ENCODE measurements at regions not wholly inside any gene's neighbourhood (a gene's known extent, or its start where the extent isn't known, plus 50 kb on each side); places are given as distances from the start of the nearest gene placed in this dataset.

DNA sequence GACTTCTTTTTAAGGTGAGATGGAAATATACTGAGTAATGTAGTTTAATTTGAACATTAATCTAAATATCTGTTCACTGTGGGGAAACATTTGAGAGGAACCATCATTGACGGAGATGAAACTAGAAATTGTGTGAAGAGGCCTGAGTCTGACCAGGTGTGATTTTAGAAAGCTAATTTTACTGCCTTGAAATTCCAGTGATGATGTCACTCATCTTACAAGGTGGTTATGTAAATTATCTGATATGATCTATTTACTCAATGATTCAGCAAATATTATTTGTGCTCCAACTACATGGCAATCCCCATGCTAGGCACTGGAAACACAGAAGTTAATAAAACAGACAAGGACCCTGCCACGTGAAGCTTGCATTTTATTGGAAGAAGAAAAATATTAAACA lies 435.7 kb upstream of the DCN start:
- Mint-ChIP-seq H3K9me3 (ENCODE audit: unreplicated experiment) (no peaks in the 10 kb centered on the region), H3K4me3 (ENCODE audit: unreplicated experiment) (no peak overlapping the region), H3K27ac (ENCODE audit: unreplicated experiment) (no peak overlapping the region), H3K4me1 (ENCODE audit: low read depth, unreplicated experiment) (peaks cover 8% of the 10 kb centered on the region), H3K36me3 (ENCODE audit: insufficient read depth, unreplicated experiment) (no peaks in the 10 kb centered on the region), H3K27me3 (ENCODE audit: insufficient read depth, unreplicated experiment) (no peaks in the 10 kb centered on the region)
- Histone ChIP-seq H3K36me3 (ENCODE audit: control insufficient read depth, insufficient read depth, low read length) (no peaks in the 10 kb centered on the region), H3K27me3 (replicated peaks; ENCODE audit: control insufficient read depth, insufficient read depth, low read length) (no peaks in the 10 kb centered on the region), H3K9me3 (no peaks in the 10 kb centered on the region), H3K4me1 (peaks cover 9% of the 10 kb centered on the region; the same call in 1 of the 2 replicates), H3K4me3 (ENCODE audit: low read depth, low read length) (no peak overlapping the region)
- no peak for DNase-seq
- CTCF ChIA-PET, result no interaction called here
- BruUV-seq (replicated peaks), result no TSS peak
- POLR2A ChIA-PET, result no interaction called here
- intact Hi-C loops (cut with micrococcal nuclease; ENCODE audit: unreplicated experiment), result no loop called here
- TF ChIP-seq, protein P1, sequence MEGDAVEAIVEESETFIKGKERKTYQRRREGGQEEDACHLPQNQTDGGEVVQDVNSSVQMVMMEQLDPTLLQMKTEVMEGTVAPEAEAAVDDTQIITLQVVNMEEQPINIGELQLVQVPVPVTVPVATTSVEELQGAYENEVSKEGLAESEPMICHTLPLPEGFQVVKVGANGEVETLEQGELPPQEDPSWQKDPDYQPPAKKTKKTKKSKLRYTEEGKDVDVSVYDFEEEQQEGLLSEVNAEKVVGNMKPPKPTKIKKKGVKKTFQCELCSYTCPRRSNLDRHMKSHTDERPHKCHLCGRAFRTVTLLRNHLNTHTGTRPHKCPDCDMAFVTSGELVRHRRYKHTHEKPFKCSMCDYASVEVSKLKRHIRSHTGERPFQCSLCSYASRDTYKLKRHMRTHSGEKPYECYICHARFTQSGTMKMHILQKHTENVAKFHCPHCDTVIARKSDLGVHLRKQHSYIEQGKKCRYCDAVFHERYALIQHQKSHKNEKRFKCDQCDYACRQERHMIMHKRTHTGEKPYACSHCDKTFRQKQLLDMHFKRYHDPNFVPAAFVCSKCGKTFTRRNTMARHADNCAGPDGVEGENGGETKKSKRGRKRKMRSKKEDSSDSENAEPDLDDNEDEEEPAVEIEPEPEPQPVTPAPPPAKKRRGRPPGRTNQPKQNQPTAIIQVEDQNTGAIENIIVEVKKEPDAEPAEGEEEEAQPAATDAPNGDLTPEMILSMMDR (IDR thresholded peaks at IDR 0.05; ENCODE audit: insufficient read depth in 1 of 2, low read depth in 1 of 2, low read length in 1 of 2, severe bottlenecking in 1 of 2, unreplicated experiment in 1 of 2), result no peak

DNA sequence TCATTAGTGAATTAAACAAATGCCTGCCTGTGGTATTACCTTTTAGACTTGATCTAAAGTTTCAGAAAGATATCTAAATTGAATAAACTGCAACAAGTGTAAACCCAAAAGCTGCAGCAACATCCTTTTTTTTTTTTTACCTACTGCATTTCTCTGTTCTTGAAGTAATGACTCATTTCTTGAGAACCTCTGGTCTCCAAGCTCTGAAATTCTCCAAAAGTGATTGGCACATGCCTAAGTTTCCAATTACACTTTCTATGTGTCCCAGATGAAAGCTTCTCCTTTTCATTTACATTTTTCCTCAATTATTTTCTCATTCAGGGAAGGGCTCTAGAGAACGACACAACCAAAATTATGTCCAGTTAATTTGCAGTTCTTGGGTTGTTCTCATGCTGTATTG lies 435.2 kb upstream of the DCN start:
- ChIA-PET POLR2A (no interaction called here), CTCF (no interaction called here)
- Histone ChIP-seq H3K4me1 (peaks cover 9% of the 10 kb centered on the region; the same call in 1 of the 2 replicates), H3K4me3 (ENCODE audit: low read depth, low read length) (no peak overlapping the region), H3K27me3 (replicated peaks; ENCODE audit: control insufficient read depth, insufficient read depth, low read length) (no peaks in the 10 kb centered on the region), H3K9me3 (no peaks in the 10 kb centered on the region), H3K36me3 (ENCODE audit: control insufficient read depth, insufficient read depth, low read length) (no peaks in the 10 kb centered on the region)
- no peaks in the 10 kb centered on the region for H3K36me3 Mint-ChIP-seq (ENCODE audit: insufficient read depth, unreplicated experiment)
- H3K9me3 Mint-ChIP-seq (ENCODE audit: unreplicated experiment), result no peaks in the 10 kb centered on the region
- BruUV-seq (replicated peaks), result no TSS peak
- peaks cover 8% of the 10 kb centered on the region for H3K4me1 Mint-ChIP-seq (ENCODE audit: low read depth, unreplicated experiment)
- intact Hi-C loops (cut with micrococcal nuclease; ENCODE audit: unreplicated experiment), result no loop called here
- H3K27ac Mint-ChIP-seq (ENCODE audit: unreplicated experiment), result no peak overlapping the region
- TF ChIP-seq, protein P1 (IDR thresholded peaks at IDR 0.05; ENCODE audit: insufficient read depth in 1 of 2, low read depth in 1 of 2, low read length in 1 of 2, severe bottlenecking in 1 of 2, unreplicated experiment in 1 of 2), result no peak
- no peaks in the 10 kb centered on the region for H3K27me3 Mint-ChIP-seq (ENCODE audit: insufficient read depth, unreplicated experiment)
- no peak for DNase-seq
- H3K4me3 Mint-ChIP-seq (ENCODE audit: unreplicated experiment), result no peak overlapping the region

DNA sequence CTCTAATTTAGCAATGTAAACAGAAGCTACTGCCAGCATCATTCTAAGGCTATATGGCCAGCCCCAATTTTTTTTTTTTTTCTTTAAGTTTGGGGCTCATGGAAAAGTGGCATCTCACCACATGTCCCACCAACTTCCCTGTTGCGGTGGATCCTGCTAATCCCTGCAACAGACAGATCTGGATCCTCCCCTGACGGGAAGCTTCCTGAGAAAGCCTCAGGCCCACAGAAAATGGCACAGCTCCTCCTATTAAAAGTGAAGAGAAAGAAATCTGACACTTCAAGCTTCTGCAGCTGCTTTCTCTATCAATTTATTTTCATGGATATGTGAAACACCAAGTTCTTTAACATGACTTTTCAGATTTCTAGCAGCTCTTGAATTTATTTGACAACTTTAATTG lies 433.8 kb upstream of the DCN start:
- POLR2A ChIA-PET, result no interaction called here
- Mint-ChIP-seq H3K27me3 (ENCODE audit: insufficient read depth, unreplicated experiment) (peaks cover 3% of the 10 kb centered on the region), H3K4me3 (ENCODE audit: unreplicated experiment) (no peak overlapping the region), H3K36me3 (ENCODE audit: insufficient read depth, unreplicated experiment) (no peaks in the 10 kb centered on the region), H3K27ac (ENCODE audit: unreplicated experiment) (no peak overlapping the region), H3K4me1 (ENCODE audit: low read depth, unreplicated experiment) (peaks cover 8% of the 10 kb centered on the region), H3K9me3 (ENCODE audit: unreplicated experiment) (no peaks in the 10 kb centered on the region)
- CTCF ChIA-PET, result no interaction called here
- Histone ChIP-seq H3K36me3 (ENCODE audit: control insufficient read depth, insufficient read depth, low read length) (no peaks in the 10 kb centered on the region), H3K4me3 (ENCODE audit: low read depth, low read length) (no peak overlapping the region), H3K9me3 (no peaks in the 10 kb centered on the region), H3K4me1 (peaks cover 9% of the 10 kb centered on the region; the same call in 1 of the 2 replicates), H3K27me3 (replicated peaks; ENCODE audit: control insufficient read depth, insufficient read depth, low read length) (no peaks in the 10 kb centered on the region)
- DNase-seq, result no peak
- intact Hi-C loops (cut with micrococcal nuclease; ENCODE audit: unreplicated experiment), result no loop called here
- TF ChIP-seq, protein P1 (IDR thresholded peaks at IDR 0.05; ENCODE audit: insufficient read depth in 1 of 2, low read depth in 1 of 2, low read length in 1 of 2, severe bottlenecking in 1 of 2, unreplicated experiment in 1 of 2), result no peak
- BruUV-seq (replicated peaks), result no TSS peak
